ENCODE measurements at regions not wholly inside any gene's neighbourhood (a gene's known extent, or its start where the extent isn't known, plus 50 kb on each side); places are given as distances from the start of the nearest gene placed in this dataset.
"Not testable (repeated sequence)": the region's sequence is repeated elsewhere in the genome, so short reads cannot be mapped to it uniquely, and the experiment has no call there.

GRCh38 chr2:156700681-156701080, 264.5 kb downstream of the GPD2 start:
- no peak for DNase-seq

DNA sequence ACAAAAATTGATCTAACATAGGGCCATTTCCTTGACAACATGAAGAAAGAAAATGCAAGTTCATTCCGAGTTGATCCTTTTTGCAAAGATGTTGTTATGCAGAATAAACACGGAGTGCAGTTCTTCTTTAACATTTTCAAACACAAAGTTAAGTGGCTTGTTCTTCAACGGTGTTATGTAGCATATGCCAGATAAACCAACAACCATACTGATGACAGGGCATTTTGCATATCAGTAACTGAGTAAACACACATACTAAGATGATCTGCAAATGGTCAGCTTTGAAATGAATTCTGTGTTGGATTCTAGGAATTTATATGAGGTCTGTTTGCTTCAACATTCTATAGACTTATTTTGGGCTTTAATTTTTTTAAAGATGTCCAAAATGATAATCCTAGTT, 266.4 kb downstream of the GPD2 start:
- no peak for DNase-seq

DNA sequence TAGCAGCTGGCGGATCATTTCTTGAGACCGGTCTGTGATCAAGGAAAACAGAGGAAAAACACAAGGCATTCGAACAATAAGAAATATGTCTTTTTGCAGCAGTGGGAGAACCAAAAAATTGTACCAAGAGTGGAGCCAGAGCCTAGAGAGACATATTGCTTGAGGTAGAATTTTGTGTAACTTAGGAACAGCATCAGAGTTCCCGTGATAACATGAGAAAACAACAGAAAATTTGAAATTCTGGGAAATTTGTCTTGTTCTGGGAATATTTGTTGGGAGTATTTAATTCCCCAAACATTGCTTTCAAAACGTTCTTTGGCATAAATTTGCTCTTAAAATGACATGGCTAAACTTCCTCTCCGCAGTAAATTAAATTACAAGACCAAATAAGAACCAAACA, 267.5 kb downstream of the GPD2 start:
- DNase-seq = no peak

DNA sequence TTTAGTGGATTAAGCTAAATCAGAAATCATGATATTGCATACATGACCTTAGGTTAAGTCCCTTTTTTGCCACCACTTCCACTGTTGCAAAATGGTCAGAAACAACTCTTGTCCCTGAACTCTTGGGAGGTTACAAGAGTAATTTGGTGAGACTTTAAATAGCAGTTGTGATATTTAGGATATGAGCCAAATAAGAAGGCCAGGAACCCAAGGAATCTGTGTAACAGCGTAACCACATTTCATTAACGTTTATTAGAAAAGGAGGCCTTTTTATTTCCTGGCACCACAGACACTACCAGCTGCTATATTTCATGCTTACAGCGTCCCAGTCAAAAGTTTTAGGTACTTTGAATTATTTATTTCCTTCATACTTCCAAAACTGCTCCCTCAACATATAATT, 268.0 kb downstream of the GPD2 start:
- DNase-seq = no peak

DNA sequence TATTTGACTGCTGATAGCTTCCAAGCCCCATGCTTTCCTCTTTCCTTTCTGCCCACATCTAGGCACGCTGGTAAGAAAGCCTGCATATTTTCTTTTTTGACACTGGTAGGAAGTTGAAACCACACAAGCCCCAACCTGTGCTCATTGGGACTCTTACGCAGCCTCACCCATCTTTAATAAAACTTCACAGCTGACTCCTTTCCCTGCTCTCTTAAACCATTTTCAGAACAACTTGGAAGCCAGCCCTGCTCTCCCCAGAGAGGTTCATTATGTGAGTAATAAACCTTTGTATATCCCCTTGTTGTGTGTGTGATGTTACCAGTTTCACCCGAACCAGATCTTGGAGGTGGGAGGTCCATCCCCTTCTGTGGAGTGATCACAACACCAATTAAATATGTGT, 268.4 kb downstream of the GPD2 start:
- no peak for DNase-seq

DNA sequence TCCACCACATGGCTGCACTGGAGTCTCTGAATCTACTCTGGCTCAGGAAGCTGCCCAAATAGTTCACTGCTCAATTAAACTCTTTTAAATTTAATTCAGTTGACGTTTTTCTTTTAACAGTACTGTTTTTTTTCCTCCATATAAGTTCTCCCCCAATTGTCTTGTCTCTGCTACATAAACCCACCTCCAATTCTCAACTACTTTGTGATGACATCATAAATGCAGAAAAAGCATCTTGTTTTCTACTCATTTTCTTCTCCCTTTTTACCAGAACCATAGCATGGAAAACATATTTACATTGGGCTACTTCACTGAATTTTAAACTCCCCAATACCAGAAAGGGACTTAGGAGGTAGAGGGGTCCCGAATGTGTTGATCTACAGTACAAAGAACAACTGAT, 270.4 kb downstream of the GPD2 start:
- DNase-seq = no peak

DNA sequence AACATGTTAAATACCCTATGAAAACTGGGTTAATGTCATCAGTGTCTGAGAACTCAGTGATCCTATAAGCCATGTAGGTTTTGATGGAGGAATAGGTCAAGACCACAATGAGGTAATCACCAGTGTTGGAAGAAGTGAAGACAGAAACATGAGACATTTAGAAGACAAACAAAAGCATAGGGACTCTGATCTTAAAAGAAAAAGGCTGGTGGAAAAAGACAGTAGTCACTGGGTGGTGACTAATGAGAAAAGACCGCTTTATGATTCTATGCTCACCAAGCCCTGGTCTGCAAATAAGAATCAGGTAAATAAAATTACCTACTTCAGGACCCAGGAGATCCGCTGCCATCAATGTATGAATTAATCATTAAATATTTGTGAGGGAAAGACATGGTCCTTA, 271.9 kb downstream of the GPD2 start:
- no peak for DNase-seq

GRCh38 chr2:156709091-156709490, 272.9 kb downstream of the GPD2 start:
- DNase-seq = no peak

DNA sequence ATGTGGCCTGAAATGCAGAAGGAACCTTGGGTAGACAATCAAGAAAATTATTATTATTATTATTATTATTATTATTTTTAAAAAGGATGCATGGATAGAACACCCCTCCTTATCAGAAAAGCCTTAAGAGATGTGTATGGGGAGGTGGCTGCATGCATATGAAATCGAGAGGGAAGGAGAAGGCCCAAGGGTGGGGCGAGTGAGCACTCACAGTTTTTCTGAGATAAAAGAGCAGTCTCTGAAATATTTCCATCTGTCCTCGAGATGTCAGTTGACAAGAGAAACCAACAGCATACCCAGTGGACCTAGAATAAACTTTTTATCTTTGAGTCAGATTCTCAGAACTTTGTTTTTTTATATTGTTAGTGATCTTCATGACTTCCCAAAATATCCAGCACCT, 282.9 kb downstream of the GPD2 start:
- no peak for DNase-seq

DNA sequence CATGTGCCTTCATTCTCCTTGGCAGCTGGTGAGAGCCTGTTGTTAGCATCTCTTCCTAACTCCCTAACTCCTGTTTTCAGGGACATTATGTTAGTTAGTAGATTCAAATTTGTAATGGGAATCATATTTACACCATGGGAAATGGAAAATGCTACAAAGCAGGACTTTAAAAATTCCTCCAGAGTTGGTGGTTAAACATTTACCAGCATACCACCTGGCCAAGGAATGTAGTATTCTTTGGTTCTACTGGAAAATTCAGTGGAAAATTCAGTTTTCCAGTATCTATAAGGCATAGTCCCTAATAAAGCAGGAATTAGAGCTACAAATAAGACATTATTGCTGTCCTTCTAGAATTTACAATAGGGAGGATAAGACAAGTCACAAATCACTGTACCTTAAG, 291.7 kb downstream of the GPD2 start:
- no peak for DNase-seq

- DNase-seq = no peak
Observed at GRCh38 chr2:156728328-156728727, 292.1 kb downstream of the GPD2 start.

DNA sequence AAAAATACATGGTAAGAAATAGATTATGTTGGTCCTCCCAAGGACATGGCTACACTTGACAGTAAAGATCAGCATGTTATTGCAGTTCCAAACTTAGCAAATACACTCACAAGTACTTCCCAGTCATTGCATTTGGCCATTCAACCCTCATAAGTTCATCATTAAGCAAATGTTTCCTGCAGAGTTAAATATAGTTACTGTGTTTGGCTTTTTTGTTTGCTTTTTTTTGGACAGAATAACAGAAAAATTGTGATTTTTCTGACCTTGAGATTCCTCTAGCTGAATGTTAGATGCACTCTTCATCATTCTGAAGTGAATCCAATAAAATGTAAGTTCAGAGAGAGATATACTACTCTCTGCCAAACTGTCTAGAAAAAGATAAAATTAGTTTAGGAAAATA, 295.3 kb downstream of the GPD2 start:
- no peak for DNase-seq

DNA sequence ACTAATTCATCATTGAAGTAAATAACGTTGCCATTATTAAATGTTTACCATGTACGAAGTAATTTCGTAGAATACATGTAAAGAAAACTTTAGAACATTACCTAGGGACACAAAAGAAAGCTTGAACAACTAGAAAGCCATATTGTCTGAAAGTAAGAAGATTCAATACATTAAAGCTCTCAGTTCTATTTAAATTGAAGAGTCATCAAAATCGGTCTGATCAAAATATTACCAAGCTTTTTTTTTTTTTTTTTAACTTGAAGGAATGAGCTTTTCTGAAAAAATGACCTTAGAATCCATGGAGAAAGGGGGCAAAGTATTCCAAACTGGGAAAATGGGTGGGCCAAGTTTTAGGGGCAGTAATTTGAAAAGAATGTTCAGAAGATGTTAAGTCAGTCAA, 300.8 kb downstream of the GPD2 start:
- no peak for DNase-seq

GRCh38 chr2:156739301-156739700, 303.1 kb downstream of the GPD2 start:
- DNase-seq = no peak

DNA sequence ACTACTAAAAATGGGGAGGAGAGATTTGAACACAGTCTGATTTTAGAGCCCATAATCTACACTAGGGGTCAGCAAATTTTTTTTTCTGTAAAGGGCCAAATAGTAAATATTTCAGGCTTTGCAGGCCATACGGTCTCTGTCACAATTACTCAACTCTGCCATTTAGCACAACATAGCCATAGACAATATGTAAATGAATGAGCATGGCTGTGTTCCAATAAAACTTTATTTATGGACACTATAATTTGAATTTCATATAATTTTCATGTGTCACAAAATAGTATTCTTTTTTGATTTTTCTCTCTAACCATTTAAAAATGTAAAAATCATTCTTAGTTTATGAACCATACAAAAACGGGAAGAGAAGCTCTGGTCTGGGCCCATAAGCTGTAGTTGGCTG, 309.4 kb downstream of the GPD2 start:
- DNase-seq = no peak

GRCh38 chr2:156748221-156748620, 312.0 kb downstream of the GPD2 start:
- no peak for DNase-seq

DNA sequence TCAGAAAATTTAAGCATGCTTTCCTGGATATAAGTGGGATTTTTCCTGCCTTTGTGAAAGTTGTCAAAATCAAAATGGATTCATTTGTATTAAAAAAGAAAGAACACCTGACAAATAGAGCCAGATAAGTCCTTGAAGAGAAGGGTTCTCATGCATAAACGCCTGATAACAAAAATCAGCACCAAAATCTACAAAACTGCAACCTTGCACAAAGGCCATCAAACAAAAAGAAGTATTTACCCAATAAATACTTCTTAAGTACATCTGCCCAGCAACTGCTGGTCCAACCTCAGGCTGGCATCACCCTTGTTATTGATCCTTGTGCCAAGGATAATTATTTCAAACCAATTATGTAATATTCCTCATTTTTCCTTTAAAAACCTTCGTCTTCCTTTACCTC, 315.9 kb downstream of the GPD2 start:
- DNase-seq = no peak

GRCh38 chr2:156753766-156754165, 317.6 kb downstream of the GPD2 start:
- DNase-seq = no peak

GRCh38 chr2:156756516-156756915, 320.3 kb downstream of the GPD2 start:
- DNase-seq = no peak

DNA sequence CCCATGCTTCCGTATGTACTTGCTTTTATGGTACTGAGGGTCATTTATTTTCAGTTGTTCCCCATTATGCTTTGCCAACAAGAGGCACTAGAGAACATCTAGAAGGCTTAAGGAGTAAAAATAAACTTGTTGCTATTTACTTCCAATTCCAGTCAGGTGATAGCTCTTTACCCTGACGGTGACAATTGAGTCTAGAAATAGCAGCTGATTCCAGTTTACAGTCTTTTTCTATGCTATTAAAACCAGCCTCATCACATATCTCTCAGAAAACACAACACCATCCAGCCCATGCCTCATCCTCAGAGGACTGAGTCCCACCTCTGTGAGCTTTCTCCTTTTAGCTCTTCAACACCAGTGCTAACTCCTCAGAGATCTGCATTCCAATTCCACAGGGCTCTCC, 327.0 kb downstream of the GPD2 start:
- DNase-seq = no peak

GRCh38 chr2:156765043-156765442, 328.9 kb downstream of the GPD2 start:
- DNase-seq = no peak

GRCh38 chr2:156765450-156765849, 329.3 kb downstream of the GPD2 start:
- DNase-seq = no peak

DNA sequence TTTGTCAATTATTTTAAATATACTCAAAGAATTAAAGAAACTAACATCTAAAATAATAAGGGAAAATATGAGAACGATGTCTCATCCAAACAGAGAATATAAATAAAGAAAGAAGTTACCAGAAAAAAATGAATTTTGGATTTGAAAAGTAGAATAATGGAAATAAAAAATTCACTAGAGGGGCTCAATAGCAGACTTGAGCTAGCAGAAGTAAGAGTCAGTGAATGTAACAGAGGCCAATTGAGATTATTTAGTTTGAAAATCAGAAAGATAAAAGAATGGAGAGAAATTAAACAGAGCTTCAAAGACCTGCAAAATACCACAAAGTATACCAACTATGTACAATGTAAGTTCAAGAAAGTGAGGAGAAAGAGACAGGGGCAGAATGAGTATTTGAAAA, 333.6 kb downstream of the GPD2 start:
- DNase-seq = no peak

GRCh38 chr2:156778916-156779315, 342.7 kb downstream of the GPD2 start:
- DNase-seq = no peak

DNA sequence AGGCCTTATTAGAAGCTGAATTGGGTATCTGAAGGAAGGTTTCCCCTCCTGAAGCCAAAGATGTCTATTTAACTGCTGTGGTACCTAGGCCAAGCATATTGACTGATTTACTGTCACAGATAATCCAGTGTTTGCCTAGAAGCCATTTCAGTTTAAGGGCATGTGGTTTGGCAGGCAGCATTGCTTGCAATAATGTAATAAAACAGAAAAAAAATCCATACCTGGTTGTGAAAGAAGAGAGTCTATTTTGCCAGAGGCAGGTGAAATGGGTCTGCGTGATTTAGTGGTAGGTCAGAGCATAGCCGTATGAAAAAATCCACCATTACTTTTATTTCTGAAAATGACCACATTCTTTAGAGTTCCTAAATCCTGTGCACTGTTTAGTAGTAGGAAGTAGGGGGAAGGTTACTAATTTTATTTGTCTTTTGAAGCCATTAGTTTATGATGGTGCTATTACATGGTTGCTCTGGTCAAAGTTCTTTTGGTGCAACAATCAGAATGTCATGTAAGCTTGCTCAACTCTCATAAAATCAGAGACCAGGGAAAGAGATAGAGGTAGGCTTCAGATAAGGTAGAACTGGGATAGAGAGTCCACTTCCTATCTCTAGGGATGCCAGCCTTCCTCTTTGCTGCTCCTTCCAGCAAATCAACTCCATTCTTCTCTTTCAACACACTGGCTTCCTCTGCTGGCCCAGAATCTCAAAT, 343.4 kb downstream of the GPD2 start:
- DNase-seq = no peak

GRCh38 chr2:156781677-156782076, 345.5 kb downstream of the GPD2 start:
- not testable (repeated sequence) for DNase-seq
